Stimulated activated CD4-positive, alpha-beta T cell treated with anti-CD3 and anti-CD28 coated beads, Interleukin-2, amount 100 ng/mL, for 24 hours (primary cell): ENCODE measurements at regions not wholly inside any gene's neighbourhood (a gene's known extent, or its start where the extent isn't known, plus 50 kb on each side); places are given as distances from the start of the nearest gene placed in this dataset.
"Not testable (repeated sequence)": the region's sequence is repeated elsewhere in the genome, so short reads cannot be mapped to it uniquely, and the experiment has no call there.

Experiments used
- DNase-seq, 2 donors: peaks; one replicate each; pipeline ENCODE4 v3.0.0-alpha.2; 2020

DNA sequence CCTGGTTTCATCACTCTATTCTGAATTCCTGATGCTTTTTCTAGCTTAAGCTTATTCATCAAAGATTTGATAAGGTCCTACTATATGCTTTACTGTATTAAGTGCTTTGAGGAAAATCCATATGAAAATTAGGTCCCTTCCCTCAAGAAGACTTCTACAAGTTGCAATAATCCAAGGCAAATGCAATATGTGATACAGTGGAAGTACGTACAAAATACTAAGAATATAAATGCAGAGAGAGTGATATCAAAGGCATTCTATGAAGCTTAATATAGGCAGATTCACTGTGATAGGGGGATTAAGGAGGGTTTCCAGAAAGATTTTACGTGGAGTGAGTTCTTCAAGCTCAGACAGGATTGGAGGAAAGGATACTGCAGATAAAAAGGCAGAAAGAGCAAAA is 142.1 kb downstream of the C6orf118 start:
- no peak for DNase-seq

DNA sequence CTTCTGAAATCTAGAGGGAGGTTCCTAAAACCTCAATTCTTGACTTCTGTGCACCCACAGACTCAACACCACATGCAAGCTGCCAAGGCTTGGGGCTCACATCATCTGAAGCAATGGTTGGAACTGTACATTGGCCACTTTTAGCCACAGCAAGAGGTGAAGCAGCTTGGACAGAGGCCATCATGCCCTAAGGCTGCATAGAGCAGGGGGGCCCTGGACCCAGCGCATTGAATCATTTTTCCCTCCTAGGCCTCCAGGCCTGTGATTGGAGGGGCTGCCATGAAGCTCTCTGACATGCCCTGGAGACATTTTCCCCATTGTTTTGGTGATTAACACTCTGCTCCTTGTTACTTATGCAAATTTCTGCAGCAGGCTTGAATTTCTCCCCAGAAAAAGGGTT is 145.9 kb downstream of the C6orf118 start:
- no peak for DNase-seq

DNA sequence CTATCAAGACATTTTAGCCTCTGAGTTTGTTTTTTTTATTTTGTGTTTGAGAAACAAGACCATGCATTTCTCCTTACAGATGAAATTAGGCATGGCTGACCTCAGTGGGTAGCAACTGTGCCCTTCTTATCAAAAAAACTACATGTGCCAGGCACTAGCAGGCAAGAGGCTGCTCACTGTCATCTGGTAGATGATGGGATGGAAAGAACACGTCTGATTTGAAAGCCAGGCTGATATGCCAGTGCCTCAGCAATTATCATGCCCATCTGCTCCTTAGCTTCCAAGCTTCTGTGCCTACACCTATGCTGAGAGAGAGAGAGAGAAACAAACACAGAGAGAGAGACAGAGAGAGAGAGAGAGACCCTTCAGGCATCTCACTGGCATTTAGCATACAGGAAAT is 149.9 kb downstream of the C6orf118 start:
- no peak for DNase-seq

- DNase-seq, result no peak
These were observed 162.9 kb downstream of the C6orf118 start for GRCh38 chr6:165146456-165146855.

DNA sequence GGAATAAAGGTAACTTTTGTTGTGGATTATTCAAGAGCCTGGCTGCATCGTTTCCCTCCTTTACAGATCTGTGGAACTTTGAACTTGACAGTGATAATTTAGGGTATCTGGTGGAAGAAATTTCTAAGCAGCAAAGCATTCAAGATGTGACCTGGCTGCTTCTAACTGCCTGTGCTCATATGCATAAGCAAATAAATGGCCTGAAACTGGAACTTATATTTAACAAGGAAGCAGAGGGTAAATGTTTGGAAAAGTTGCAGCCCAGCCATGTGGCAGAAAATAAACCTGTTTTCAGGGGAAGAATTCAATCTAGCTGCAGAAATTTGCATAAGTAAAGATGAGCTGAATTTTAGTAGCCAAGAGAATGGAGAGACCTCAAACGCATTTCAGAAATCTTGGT is 173.5 kb downstream of the C6orf118 start:
- no peak for DNase-seq

DNA sequence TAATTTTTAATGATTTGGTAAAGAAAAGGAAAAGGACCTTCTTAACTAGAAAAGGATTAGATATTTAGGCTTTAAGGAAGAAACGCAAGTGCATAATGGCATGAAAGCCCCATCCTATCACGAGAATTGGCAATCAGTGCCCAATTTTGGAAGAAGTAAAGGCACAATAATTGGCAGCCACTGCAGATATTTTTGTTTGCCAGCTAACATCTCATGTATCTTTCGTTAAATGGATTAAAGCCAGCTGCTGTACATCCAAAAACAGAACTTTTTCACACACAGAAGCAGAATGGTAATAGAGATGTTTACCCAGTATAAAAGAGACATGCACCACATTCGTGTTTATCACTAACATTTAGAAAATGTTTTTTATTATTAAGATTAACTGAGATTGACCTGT is 180.3 kb downstream of the C6orf118 start:
- no peak for DNase-seq

DNA sequence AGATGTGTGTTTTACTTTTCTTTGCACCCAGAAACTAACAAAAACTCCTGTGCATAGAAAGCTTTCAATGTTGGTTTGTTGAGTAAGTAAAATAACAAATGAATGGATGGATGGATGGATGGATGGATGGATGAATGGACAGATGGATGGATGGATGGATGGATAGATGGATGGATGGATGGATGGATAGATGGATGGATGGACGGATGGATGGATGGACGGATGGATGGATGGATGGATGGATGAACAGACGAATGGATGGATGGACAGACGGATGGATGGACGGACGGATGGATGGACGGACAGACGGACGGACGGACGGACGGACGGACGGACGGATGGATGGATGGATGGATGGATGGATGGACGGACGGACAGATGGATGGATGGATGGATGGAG is 181.7 kb downstream of the C6orf118 start:
- DNase-seq, result not testable (repeated sequence)

GRCh38 chr6:165124681-165125080 is 184.7 kb downstream of the C6orf118 start:
- not testable (repeated sequence) for DNase-seq

DNA sequence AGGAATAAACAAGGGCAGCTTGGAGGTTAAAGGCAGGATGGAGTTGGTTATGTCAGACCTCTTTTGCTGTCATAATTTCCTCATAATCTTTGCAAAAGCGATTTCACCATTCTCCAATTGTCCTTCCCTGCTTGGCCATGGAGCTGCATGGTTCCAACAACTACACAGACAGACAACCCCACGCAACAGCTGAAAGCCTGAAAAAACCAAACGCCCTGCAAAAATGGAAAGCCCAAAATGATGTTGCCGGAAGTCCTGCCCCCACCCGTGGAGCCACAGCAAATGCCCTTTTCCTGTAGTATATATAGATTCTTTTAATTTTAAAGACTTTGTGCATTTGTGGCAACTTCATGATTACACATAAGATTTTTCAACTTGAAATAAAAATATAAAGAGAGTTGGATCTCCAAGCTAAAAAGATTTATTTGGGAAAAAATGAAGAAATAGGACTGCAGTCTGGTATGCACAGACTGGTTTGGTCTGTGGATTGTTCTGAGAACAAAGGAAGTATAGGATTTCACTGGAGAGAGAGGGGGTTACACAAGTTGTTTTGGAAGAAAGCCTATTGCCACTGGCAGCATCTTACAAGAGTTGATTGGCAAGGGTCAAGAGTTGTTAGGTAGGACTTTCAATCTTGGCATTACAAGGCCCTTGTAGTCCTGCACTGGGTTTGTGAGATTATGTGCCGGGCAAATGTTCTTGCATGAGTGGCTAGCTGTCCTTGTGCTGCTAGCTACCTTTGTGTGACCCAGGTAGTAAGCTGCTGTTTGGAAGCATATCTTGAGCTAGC is 190.0 kb downstream of the C6orf118 start:
- DNase-seq, result no peak

- DNase-seq, result no peak
These were observed 190.7 kb downstream of the C6orf118 start for GRCh38 chr6:165118736-165119135.

DNA sequence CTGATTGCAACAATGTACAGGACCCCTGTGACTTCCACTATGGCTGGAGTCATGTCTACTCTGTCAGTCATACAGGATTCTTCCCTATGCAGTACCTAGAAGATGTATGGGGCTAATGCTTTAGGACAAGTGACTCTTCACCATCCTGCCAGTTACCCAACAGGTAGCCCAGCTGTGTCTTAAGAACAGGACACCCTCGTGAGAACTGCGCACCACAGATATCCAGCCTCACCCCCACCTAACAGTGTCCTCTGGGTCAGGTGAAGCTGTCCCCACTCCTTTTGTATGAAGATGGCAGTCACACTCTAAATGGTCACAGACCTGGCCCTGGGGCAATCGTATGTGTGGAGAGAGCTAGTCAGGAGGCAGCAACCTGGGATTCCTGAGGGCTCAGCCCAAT is 191.6 kb downstream of the C6orf118 start:
- DNase-seq, result no peak

DNA sequence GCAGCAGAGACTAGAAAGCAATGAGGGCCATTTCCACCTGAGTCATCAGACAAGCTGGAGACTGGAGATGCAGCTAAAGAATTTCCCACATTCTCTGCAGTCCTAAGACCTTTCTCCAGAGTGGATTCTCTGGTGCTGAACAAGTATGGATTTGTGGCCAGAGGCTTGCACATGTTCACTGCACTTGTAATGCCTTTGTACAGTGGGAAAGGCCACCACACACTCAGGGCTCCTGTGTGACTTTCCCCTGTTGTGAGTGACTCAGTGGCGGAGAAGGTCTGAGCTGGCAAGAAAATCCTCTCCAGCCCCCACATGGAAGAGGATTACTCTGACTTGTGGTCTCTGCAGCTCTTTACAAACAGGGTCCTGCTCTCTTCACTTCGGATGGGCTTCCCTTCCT is 192.3 kb downstream of the C6orf118 start:
- DNase-seq, result no peak

- DNase-seq, result no peak
These were observed 198.5 kb downstream of the C6orf118 start for GRCh38 chr6:165110860-165111259.

DNA sequence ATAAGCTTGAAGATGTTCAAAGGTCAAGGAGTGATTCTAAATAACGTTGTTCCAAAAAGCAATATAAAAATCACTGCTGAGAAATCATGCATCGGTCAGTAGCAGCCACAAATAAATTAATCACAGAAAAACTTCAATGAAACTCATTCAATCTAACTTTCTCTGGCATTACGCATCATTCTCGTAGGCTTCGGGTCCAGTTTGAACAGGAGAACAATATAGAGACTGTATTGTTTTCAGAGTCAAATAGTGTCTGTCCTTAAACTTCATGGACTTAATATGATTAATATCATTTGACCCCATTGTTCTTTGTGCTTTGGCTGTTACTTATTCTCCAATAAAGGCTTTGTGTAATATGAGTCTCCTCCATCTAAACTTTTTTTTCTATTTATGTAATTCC is 200.4 kb downstream of the C6orf118 start:
- no peak for DNase-seq

DNA sequence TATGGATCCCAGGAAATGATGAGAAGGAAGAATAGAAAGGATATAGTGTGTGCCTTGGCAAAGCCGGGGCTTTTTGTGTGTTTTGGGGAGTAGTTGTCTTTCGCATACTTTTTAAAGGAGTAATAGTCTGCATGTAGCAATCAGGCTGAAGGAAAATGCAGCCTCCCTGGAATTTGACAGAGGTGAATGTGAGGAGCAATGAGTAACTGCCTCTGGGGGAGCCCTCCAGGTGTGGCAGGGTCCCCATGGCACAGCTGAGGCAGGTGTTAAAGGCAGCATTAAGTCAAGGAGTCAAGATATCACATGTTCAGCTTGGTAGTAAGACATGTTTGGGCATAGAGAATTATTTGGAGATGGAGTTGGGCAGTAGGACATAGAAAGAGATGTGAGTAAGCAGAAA is 203.1 kb downstream of the C6orf118 start:
- no peak for DNase-seq

- no peak for DNase-seq
These were observed 211.2 kb downstream of the C6orf118 start for GRCh38 chr6:165098165-165098564.

DNA sequence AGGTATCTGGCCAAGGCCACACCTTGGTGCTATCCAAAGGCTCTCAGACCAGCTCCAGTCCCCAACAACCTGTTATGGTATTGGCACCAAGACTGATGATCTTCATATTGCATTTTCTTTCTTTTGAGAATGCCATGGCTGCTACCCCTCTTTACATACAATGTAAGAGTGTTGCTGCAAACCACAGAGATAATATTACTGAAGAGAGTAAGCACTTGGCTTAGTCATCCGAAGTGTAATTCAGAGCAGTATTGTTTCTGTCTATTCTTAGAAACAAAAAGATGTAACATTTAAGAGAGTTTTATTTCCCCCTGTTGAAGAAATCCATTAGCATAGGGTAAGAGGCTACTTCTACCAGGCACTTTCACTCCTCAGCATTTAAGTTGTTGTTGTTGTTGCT is 212.5 kb downstream of the C6orf118 start:
- DNase-seq, result no peak

DNA sequence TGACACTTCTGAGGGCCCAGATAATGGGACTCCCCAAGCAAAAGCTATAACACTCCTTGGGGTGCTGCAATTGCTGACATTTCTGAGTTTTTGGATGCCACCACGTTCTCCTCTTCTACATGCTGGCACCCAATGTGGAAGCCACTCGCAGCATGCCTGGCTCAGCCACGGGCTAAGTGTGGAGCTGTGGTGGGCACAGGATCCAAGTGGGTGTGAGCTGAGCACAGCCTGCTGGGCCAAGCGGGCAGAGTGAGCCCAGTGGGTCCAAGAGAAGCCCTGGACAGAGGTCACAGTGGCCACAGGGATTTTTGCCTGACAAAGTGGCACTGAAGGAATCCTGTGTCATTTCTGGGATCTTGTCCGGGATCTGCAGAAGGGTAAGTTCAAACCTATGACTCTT is 213.2 kb downstream of the C6orf118 start:
- DNase-seq, result no peak

DNA sequence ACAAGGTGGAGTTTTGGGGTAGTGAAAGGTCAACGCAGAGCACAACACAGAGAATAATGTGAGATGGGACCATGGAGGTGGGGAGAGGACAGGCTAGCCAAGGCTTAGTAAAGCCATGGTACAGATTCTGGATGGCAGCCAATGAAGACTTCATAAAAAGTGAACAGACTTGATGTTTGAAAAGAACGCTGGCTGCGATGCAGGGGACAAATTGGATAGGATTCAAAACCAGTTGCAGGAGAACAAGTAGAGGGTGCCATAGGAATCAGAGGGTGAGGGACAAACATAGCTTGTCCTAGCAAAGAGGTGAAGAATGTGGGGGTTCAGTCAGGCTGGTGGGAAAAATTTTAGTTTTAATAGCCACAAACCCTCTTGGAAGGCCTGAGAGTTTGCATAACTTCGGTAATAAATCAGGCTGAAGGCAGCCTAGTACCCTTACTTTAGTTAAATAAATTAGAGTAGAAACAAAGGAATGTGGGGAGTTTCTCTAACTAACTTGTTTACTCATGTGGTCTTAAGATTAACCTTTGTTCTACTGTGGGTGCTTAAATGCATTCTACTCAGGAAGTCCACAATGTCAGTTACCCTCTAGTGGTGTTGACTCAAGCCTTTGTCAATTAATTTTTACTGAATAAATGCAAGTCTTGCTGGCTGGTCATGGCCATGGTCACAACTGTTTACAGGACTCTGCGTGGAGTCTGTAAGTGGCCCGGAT is 216.4 kb downstream of the C6orf118 start:
- no peak for DNase-seq

- DNase-seq, result no peak
These were observed 218.2 kb downstream of the C6orf118 start for GRCh38 chr6:165091121-165091785.

DNA sequence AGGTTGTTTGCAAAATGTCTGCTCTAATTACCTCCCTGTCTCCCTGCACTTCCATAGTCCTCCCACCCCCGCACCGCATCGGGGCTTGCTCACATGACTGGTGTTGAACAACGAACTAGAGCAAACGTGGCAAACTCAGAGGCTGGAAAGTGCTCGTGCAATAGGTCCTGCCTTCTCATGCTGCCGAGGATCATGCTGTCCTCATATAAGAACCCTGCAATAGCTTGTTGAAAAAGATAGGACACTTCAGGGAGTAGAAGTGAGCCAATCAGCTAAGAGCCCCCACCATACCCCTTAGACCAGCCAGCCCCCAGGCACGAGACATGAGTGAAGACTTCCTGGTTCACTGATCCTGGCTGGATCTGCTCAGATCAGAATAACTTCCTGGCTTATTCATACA is 219.2 kb downstream of the C6orf118 start:
- DNase-seq, result no peak

- DNase-seq, result no peak
These were observed 222.6 kb downstream of the C6orf118 start for GRCh38 chr6:165086814-165087213.

DNA sequence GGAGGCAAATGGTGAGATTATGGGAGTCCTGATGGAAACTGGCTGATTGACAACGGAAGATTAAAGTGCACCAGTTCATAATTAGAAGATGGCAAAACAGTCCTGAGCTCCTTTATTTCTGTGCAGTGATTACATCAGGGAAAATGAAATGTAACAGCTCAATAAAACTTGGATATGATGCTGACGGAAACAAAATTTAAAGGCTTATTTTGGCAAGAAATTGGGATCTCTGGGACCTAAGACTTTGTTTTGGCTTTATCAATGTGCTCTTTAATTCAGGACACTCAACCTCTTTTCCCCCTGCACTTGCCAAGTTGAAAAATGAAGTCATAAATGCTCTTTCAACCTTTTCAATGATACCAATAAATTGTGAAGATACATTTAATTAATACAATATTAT is 226.8 kb downstream of the C6orf118 start:
- DNase-seq, result no peak

DNA sequence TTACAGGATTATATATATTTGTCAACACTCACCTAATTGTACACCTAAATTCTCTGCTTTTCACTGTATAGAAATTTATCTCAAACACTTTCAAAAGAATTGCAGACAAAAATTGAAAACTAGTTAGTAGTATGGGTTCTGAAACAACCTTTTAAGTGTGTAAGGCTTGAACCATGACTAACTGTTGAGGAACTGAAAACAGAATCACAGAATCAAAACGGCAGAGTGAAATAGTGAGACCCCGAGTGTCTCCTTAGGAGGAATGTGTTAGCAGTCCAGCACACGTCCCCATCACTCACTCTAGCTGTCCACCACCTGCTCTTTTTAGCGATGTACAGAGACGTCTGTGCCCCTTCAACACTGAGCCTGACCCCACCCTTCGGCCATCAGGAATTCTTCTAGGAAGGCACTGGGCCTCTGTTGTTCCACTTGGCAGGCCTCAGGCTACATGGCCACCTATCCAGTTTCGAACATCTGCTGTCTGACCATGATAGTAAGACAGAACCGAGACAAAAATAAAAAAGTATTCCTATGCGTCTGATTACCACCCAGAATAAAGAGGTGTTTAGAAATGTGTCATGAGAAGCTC is 227.4 kb downstream of the C6orf118 start:
- DNase-seq, result no peak
